PC-9 (cell line): ENCODE measurements at regions not wholly inside any gene's neighbourhood (a gene's known extent, or its start where the extent isn't known, plus 50 kb on each side); places are given as distances from the start of the nearest gene placed in this dataset.
"Not testable (repeated sequence)": the region's sequence is repeated elsewhere in the genome, so short reads cannot be mapped to it uniquely, and the experiment has no call there.

Experiments used
- EZH2 ChIP-seq: fragments of 200-600 bp; sonication (generic); IDR thresholded peaks from 2 replicates; pipeline ENCODE4 v1.8.0; 2017; ENCODE audit warnings: antibody characterized with exemption, low read depth
- TF ChIP-seq, protein P1 (sequence below): fragments of 200-600 bp; sonication (generic); conservative IDR thresholded peaks from 2 replicates; pipeline ENCODE4 v1.6.1; 2017; ENCODE audit warnings: mixed run types, antibody characterized with exemption, mild to moderate bottlenecking, moderate library complexity

DNA sequence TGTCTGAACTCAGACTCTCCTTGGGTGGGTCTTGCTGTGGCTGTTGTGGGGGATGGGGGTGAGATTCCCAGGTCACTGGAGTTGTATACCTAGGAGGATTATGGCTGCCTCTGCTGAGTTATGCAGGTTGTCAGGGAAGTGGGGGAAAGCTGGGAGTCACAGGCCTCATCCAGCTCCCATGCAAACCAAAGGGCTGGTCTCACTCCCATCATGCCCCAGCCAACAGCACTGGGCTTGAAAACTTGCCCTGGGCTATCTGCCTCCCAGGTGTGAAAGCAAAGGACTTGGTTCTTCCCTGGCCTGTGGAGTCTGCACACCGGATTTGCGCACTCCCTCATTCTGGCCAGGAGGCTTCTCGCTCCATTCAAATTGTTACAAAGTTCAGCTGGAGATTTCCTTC is 97.3 kb upstream of the BNIP2 start:
- not testable (repeated sequence) for TF ChIP-seq EZH2
- TF ChIP-seq, protein P1, sequence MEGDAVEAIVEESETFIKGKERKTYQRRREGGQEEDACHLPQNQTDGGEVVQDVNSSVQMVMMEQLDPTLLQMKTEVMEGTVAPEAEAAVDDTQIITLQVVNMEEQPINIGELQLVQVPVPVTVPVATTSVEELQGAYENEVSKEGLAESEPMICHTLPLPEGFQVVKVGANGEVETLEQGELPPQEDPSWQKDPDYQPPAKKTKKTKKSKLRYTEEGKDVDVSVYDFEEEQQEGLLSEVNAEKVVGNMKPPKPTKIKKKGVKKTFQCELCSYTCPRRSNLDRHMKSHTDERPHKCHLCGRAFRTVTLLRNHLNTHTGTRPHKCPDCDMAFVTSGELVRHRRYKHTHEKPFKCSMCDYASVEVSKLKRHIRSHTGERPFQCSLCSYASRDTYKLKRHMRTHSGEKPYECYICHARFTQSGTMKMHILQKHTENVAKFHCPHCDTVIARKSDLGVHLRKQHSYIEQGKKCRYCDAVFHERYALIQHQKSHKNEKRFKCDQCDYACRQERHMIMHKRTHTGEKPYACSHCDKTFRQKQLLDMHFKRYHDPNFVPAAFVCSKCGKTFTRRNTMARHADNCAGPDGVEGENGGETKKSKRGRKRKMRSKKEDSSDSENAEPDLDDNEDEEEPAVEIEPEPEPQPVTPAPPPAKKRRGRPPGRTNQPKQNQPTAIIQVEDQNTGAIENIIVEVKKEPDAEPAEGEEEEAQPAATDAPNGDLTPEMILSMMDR = not testable (repeated sequence)
